ENCODE measurements at regions not wholly inside any gene's neighbourhood (a gene's known extent, or its start where the extent isn't known, plus 50 kb on each side); places are given as distances from the start of the nearest gene placed in this dataset.

DNA sequence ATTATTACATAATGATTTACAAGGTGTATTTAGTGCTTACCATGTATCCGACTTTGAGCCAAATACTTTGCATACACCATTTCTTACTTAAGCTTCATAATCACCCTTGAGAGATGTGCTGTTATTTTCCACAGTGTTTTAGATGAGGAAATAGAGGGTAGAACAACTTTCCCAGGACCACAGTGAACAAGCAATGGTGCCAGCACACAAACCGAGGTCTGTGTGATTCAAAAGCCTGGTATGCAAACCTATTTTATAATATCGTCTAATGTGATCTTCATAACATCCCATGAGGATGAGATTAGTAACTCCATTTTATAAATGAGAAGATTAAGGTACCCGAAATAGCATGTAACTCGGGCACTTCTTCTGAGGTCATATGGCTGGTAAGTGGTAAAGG is 294.7 kb downstream of the NSG2 start:
- H3K36me3 ChIP-seq = no peaks in the 10 kb centered on the region
- no peaks in the 10 kb centered on the region for H3K9me3 ChIP-seq (ENCODE audit: severe bottlenecking)
- TF ChIP-seq, protein P1, sequence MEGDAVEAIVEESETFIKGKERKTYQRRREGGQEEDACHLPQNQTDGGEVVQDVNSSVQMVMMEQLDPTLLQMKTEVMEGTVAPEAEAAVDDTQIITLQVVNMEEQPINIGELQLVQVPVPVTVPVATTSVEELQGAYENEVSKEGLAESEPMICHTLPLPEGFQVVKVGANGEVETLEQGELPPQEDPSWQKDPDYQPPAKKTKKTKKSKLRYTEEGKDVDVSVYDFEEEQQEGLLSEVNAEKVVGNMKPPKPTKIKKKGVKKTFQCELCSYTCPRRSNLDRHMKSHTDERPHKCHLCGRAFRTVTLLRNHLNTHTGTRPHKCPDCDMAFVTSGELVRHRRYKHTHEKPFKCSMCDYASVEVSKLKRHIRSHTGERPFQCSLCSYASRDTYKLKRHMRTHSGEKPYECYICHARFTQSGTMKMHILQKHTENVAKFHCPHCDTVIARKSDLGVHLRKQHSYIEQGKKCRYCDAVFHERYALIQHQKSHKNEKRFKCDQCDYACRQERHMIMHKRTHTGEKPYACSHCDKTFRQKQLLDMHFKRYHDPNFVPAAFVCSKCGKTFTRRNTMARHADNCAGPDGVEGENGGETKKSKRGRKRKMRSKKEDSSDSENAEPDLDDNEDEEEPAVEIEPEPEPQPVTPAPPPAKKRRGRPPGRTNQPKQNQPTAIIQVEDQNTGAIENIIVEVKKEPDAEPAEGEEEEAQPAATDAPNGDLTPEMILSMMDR (IDR thresholded peaks at IDR 0.05; ENCODE audit: low read depth, low read length) = no peak
- peaks cover 81% of the 10 kb centered on the region for H3K27me3 ChIP-seq (ENCODE audit: insufficient read depth, low read depth, severe bottlenecking)
- DNase-seq = no peak
- no peak overlapping the region for H3K27ac ChIP-seq
- H3K4me3 ChIP-seq (ENCODE audit: low read depth, low read length) = no peak overlapping the region

DNA sequence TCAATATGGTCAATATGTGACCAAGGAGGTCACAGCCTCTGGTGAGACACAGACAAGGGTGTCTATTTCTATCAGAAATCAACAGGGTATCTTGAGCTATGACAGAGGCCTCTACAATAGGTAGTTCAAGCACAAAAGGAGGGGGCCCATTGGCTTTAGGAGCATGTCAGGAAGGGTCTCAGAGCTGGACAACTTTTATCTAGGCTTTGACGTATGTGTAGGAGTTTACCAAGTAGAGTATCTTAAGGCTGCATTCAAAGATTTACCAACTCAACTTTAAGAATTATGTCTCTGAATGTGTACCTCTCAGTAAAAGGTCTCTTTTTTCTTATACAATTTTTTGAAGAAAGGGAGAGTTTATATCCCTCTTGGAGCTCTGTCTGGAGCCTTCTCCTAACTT is 297.2 kb downstream of the NSG2 start:
- peaks cover 2% of the 10 kb centered on the region for H3K9me3 ChIP-seq (ENCODE audit: severe bottlenecking)
- H3K27me3 ChIP-seq (ENCODE audit: insufficient read depth, low read depth, severe bottlenecking) = peaks cover 82% of the 10 kb centered on the region
- TF ChIP-seq, protein P1 (IDR thresholded peaks at IDR 0.05; ENCODE audit: low read depth, low read length) = no peak
- H3K36me3 ChIP-seq = no peaks in the 10 kb centered on the region
- no peak overlapping the region for H3K27ac ChIP-seq
- DNase-seq = no peak
- H3K4me3 ChIP-seq (ENCODE audit: low read depth, low read length) = no peak overlapping the region

DNA sequence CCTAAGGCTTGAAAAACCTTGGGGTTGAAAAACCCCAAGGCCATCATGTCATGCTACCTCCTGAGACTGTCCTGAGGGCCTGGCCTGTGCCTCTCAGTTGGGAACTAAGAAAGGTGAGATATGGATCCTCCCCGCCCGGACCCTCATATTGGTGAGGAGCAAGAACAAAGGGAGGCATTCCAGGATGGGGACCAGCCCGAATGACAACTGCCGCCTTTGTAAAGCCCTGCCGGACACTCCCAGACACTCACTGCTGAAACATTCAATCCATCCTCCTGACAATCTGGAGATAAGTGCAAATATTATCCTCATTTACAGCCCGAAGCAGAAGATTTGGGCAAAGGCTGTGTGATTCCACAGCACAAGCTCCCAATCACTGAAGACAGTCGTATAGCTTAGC is 298.3 kb downstream of the NSG2 start:
- peaks cover 2% of the 10 kb centered on the region for H3K9me3 ChIP-seq (ENCODE audit: severe bottlenecking)
- TF ChIP-seq, protein P1 (IDR thresholded peaks at IDR 0.05; ENCODE audit: low read depth, low read length) = no peak
- H3K27me3 ChIP-seq (ENCODE audit: insufficient read depth, low read depth, severe bottlenecking) = peaks cover 77% of the 10 kb centered on the region
- no peak overlapping the region for H3K4me3 ChIP-seq (ENCODE audit: low read depth, low read length)
- no peaks in the 10 kb centered on the region for H3K36me3 ChIP-seq
- no peak overlapping the region for H3K27ac ChIP-seq
- DNase-seq = no peak

DNA sequence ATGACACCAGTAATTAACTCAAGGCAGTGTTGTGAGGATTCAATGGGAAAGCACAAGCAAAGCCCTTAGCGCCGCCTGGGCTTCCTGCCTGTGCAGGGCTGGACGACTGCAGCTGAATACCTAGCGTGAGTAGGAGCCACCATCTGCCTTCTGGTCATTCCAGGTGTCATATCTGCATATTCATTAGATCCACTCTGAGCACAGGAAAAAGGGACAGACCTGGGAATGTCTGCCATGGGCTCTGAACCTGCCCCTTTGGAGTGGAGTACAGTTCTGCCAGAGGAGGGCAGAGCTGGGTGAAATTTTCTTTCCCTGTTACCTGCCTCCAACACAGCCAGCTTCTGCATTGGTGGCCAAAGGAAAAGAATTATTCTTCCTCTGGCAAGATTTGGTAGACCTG is 298.8 kb downstream of the NSG2 start:
- H3K27me3 ChIP-seq (ENCODE audit: insufficient read depth, low read depth, severe bottlenecking) = peaks cover 76% of the 10 kb centered on the region
- no peak overlapping the region for H3K4me3 ChIP-seq (ENCODE audit: low read depth, low read length)
- H3K9me3 ChIP-seq (ENCODE audit: severe bottlenecking) = peaks cover 2% of the 10 kb centered on the region
- H3K27ac ChIP-seq = no peak overlapping the region
- H3K36me3 ChIP-seq = no peaks in the 10 kb centered on the region
- TF ChIP-seq, protein P1 (IDR thresholded peaks at IDR 0.05; ENCODE audit: low read depth, low read length) = no peak
- no peak for DNase-seq

DNA sequence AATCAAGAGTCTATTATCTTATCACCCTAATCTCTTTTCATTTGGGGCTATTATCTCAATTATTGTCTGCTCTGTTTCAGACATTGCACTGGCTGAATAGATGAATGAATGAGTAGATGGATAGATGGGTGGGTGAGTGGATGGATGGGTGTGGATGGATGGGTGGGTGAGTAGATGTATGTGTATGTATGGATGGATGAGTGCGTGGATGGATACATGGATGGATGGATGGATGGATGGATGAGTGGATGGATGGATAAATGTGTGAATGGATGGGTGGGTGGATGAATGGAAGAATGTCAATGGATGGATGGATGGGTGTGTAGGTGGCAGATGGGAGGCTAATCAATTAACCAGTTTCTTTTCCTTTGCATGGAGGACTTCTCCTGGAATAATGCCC is 301.7 kb downstream of the NSG2 start:
- Histone ChIP-seq H3K36me3 (no peaks in the 10 kb centered on the region), H3K27me3 (ENCODE audit: insufficient read depth, low read depth, severe bottlenecking) (peaks cover 84% of the 10 kb centered on the region), H3K9me3 (ENCODE audit: severe bottlenecking) (peaks cover 2% of the 10 kb centered on the region), H3K4me3 (ENCODE audit: low read depth, low read length) (no peak overlapping the region), H3K27ac (no peak overlapping the region)
- TF ChIP-seq, protein P1 (IDR thresholded peaks at IDR 0.05; ENCODE audit: low read depth, low read length) = no peak
- no peak for DNase-seq

DNA sequence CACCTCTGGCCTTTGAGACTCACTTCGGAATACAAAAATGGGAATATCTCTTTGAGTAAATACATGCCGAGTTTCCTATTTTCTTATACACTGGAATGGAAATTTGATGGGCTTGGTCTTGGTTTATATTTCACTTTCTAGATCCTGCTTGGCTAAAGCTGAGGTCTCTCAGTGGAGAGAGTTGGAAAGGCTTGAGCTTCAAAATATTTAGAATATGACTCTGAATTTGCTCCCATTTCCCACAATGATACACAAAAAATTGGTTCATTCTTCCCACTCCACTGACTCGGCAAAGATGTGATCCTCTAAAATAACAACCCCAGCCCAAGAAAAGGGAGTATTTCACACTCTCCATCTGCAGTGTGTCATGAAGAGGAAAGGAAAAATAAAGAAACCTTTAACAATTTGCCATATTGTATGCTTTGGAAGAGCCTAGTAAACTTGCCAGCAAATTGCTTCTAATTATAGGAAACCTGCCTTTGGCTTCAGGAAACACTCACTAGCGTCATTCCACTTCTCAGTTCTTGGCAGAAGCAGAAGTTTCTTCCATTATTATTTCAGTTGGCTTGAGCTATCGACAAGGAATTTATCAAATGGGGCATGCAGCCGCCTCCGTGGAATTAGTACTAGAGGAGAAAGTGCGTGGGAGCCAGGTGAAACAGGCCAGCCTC is 302.9 kb downstream of the NSG2 start:
- Histone ChIP-seq H3K36me3 (no peaks in the 10 kb centered on the region), H3K4me3 (ENCODE audit: low read depth, low read length) (no peak overlapping the region), H3K9me3 (ENCODE audit: severe bottlenecking) (peaks cover 2% of the 10 kb centered on the region), H3K27ac (no peak overlapping the region), H3K27me3 (ENCODE audit: insufficient read depth, low read depth, severe bottlenecking) (peaks cover 85% of the 10 kb centered on the region)
- no peak for DNase-seq
- TF ChIP-seq, protein P1 (IDR thresholded peaks at IDR 0.05; ENCODE audit: low read depth, low read length) = no peak
